ENCODE measurements at regions not wholly inside any gene's neighbourhood (a gene's known extent, or its start where the extent isn't known, plus 50 kb on each side); places are given as distances from the start of the nearest gene placed in this dataset.

DNA sequence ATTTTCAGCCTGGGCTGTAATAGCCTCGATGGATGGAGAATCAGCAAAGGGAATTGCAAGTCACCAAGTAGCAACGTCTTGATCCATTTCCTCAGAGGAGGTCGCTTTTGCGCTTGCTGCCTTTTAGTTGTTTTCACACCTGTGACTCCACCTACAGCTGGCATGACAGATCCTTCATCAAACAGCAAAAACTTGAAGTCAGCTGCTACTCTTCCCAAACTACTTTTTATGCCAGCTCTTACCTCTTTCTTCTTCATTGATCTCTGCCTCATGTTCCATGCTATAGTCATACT is 107.7 kb downstream of the MAT2B start:
- TF ChIP-seq, protein P1, sequence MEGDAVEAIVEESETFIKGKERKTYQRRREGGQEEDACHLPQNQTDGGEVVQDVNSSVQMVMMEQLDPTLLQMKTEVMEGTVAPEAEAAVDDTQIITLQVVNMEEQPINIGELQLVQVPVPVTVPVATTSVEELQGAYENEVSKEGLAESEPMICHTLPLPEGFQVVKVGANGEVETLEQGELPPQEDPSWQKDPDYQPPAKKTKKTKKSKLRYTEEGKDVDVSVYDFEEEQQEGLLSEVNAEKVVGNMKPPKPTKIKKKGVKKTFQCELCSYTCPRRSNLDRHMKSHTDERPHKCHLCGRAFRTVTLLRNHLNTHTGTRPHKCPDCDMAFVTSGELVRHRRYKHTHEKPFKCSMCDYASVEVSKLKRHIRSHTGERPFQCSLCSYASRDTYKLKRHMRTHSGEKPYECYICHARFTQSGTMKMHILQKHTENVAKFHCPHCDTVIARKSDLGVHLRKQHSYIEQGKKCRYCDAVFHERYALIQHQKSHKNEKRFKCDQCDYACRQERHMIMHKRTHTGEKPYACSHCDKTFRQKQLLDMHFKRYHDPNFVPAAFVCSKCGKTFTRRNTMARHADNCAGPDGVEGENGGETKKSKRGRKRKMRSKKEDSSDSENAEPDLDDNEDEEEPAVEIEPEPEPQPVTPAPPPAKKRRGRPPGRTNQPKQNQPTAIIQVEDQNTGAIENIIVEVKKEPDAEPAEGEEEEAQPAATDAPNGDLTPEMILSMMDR (IDR thresholded peaks at IDR 0.05), result no peak
- TF ChIP-seq POLR2A (IDR thresholded peaks at IDR 0.05), result no peak
